Mesodermal cell (in vitro differentiated cells): ENCODE measurements at regions not wholly inside any gene's neighbourhood (a gene's known extent, or its start where the extent isn't known, plus 50 kb on each side); places are given as distances from the start of the nearest gene placed in this dataset.

Experiments used
- H3K27ac ChIP-seq: 2 replicates; pipeline ENCODE4 v1.7.0; 2013; ENCODE audit warnings: mild to moderate bottlenecking, low read depth, low read length, moderate library complexity; ENCODE audit not compliant: severe bottlenecking
- H3K36me3 ChIP-seq: 2 replicates; pipeline ENCODE4 v1.7.1; 2013; ENCODE audit warnings: mild to moderate bottlenecking, low read length, moderate library complexity; ENCODE audit not compliant: control insufficient read depth, insufficient read depth
- H3K4me1 ChIP-seq: one replicate; pipeline ENCODE4 v1.7.1; 2013; ENCODE audit warnings: mild to moderate bottlenecking, low read length; ENCODE audit not compliant: insufficient read depth, control insufficient read depth, poor library complexity, severe bottlenecking
- H3K4me3 ChIP-seq: 2 replicates; pipeline ENCODE4 v1.7.0; 2013; ENCODE audit warnings: low read length, control low read depth, mild to moderate bottlenecking; ENCODE audit not compliant: insufficient read depth, poor library complexity, severe bottlenecking; ENCODE audit errors: extremely low read depth
- H3K9me3 ChIP-seq: 2 replicates; pipeline ENCODE4 v1.7.1; 2013; ENCODE audit warnings: mild to moderate bottlenecking, low read length, moderate library complexity; ENCODE audit not compliant: control insufficient read depth
- WGBS, 2 experiments: methylation state at CpG; one replicate each; pipeline ENCODE4 v1.1.5; 2013; ENCODE audit warnings: missing lambda C conversion rate in 2 of 2; ENCODE audit not compliant: insufficient coverage in 2 of 2; 5-methylcytosine and 5-hydroxymethylcytosine counted together

DNA sequence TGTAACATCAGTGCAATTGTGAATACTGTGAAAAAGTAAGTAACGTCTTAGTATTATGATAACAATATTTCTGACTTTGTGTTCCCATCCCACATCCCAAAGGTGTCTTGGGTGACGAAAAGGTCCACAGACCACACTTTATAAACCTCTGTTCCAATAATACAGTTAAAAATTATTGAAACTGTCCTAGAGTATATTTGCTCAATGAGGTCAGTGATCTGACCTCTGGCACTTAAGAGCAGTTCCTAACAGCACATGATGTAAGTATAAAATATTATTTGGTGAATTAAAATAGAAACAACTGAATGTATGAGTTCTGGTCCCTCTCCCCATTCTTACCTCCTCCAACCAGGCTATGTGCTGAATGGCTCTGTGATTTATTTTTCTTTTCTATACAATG lies 566.4 kb upstream of the MMS22L start:
- Histone ChIP-seq H3K4me1 (no peaks in the 10 kb centered on the region), H3K4me3 (no peak overlapping the region), H3K27ac (no peak overlapping the region), H3K9me3 (no peaks in the 10 kb centered on the region), H3K36me3 (no peaks in the 10 kb centered on the region)
- no CpG with 5 or more reads among the region's 2 CpGs for WGBS, 2 experiments

GRCh38 chr6:97850458-97851212 lies 567.6 kb upstream of the MMS22L start:
- H3K4me3 ChIP-seq: no peak overlapping the region
- no peaks in the 10 kb centered on the region for H3K9me3 ChIP-seq
- WGBS, 2 experiments: 36 to 56% methylated on average over 3 to 4 of the region's 5 CpGs
- H3K27ac ChIP-seq: no peak overlapping the region
- H3K4me1 ChIP-seq: no peaks in the 10 kb centered on the region
- no peaks in the 10 kb centered on the region for H3K36me3 ChIP-seq

- Histone ChIP-seq H3K4me1 (no peaks in the 10 kb centered on the region), H3K9me3 (no peaks in the 10 kb centered on the region), H3K4me3 (no peak overlapping the region), H3K36me3 (no peaks in the 10 kb centered on the region), H3K27ac (no peak overlapping the region)
Measured at GRCh38 chr6:97863697-97864096, 580.7 kb upstream of the MMS22L start.

- H3K4me3 ChIP-seq: no peak overlapping the region
- 94% methylated on average over 2 of the region's 4 CpGs; no CpG with 5 or more reads in 1 of the 2 experiments for WGBS, 2 experiments
- no peaks in the 10 kb centered on the region for H3K9me3 ChIP-seq
- no peak overlapping the region for H3K27ac ChIP-seq
- H3K4me1 ChIP-seq: no peaks in the 10 kb centered on the region
- no peaks in the 10 kb centered on the region for H3K36me3 ChIP-seq
Measured at GRCh38 chr6:97864366-97864765, 581.4 kb upstream of the MMS22L start.

DNA sequence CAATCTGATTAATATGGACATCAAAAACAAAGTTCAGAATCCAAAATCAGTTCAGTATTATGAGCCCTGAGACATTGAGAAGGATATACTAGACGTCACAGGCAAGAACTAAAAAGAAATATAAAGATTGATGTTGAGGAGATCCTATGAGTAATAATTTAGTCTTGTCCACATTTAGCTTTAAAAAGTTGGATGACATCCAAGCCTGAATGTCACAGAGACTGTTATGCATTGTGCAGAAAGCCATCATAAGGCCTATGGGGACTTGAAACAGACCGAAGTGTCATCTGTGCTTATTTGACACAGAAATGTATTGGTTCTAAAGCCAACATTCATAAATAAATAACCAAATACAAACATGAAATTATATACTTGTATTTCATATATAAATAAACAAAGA lies 581.8 kb upstream of the MMS22L start:
- Histone ChIP-seq H3K9me3 (no peaks in the 10 kb centered on the region), H3K4me1 (no peaks in the 10 kb centered on the region), H3K36me3 (no peaks in the 10 kb centered on the region), H3K27ac (no peak overlapping the region), H3K4me3 (no peak overlapping the region)
- WGBS, 2 experiments: 100% methylated on average over 1 of the region's 2 CpGs; no CpG with 5 or more reads in 1 of the 2 experiments

DNA sequence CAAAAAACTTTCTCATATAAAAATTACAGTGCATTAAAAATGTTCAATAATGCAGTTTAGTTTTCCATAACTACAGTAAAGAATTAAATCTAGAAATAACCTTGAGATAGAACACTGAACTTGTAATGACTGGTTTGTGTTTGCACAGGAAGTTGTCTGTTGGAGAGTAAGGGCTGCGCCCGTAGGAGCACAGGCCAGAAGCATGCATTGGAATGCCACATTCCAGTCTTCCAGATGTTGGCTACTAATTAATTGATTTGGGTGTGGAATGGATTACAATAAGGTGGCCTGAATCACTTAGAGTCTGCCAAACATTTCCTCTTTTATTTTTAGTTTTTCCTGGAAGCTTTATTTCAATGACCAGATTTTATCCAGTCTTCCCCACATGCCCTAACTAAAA lies 582.6 kb upstream of the MMS22L start:
- Histone ChIP-seq H3K36me3 (no peaks in the 10 kb centered on the region), H3K9me3 (no peaks in the 10 kb centered on the region), H3K4me3 (no peak overlapping the region), H3K27ac (no peak overlapping the region), H3K4me1 (no peaks in the 10 kb centered on the region)
- no CpG with 5 or more reads among the region's 2 CpGs for WGBS, 2 experiments

- Histone ChIP-seq H3K36me3 (no peaks in the 10 kb centered on the region), H3K4me3 (no peak overlapping the region), H3K9me3 (no peaks in the 10 kb centered on the region), H3K27ac (no peak overlapping the region), H3K4me1 (no peaks in the 10 kb centered on the region)
- no CpG with 5 or more reads among the region's 2 CpGs for WGBS, 2 experiments
Measured at GRCh38 chr6:97866616-97867015, 583.6 kb upstream of the MMS22L start.

DNA sequence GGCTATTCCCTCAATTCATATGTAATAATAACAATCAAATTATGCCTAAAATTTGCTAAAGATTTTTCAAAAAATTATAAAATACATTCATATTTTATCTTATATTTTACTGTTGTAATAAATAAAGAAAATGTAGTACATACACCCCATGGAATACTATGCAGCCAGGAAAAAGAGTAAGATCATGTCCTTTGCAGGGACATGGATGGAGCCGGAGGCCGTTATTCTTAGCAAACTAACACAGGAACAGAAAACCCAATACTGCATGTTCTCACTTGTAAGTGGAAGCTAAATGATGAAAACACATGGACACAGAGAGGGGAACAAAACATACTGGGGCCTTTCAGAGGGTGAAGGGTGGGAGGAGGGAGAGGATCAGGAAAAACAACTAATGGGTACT lies 584.2 kb upstream of the MMS22L start:
- no CpG with 5 or more reads among the region's 2 CpGs for WGBS, 2 experiments
- no peak overlapping the region for H3K27ac ChIP-seq
- H3K9me3 ChIP-seq: no peaks in the 10 kb centered on the region

DNA sequence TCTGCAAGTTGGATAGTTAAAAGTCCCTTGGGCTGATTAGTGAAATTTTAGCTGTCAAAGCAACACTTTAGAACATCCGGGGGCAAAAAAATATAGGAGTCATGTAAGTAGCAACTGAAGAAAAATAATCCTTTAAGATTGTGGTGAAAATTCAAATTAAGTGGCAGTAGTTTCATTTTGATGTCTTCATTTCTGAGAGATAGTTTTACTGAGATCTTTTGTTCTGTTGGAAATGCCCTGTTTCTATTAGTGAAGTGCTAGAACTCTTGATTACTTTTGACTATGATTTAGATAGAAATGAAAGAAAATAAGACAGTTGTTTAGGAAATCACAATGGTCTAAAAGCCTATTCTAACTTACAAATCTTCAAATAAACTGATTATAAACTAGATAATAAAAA lies 587.3 kb upstream of the MMS22L start:
- Histone ChIP-seq H3K4me1 (no peaks in the 10 kb centered on the region), H3K9me3 (no peaks in the 10 kb centered on the region), H3K36me3 (no peaks in the 10 kb centered on the region), H3K27ac (no peak overlapping the region), H3K4me3 (no peak overlapping the region)
- WGBS, 2 experiments: 0% methylated on average over 1 of the region's 1 CpG

More for the DNA sequence above, 584.2 kb upstream of the MMS22L start:
- Histone ChIP-seq H3K4me3 (no peak overlapping the region), H3K4me1 (no peaks in the 10 kb centered on the region), H3K36me3 (no peaks in the 10 kb centered on the region)

DNA sequence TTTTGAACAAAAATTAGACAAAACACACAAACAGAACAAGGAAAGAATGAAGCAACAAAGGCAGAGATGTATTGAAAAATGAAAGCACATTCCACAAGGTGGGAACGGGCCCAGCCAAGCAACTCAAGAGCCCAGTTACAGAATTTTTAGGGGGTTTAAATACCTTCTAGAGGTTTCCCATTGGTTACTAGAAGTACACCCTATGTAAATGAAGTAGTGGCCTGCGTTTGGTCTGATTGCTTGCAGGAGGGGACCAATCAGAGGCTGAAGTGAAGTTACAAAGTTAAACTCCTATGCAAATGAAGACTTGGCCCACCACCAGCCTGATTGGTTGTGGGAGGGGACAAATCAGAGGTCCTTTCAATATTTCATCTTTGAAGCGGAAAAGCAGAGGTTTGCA lies 593.7 kb upstream of the MMS22L start:
- Histone ChIP-seq H3K9me3 (no peaks in the 10 kb centered on the region), H3K4me3 (no peak overlapping the region), H3K27ac (no peak overlapping the region), H3K4me1 (no peaks in the 10 kb centered on the region), H3K36me3 (no peaks in the 10 kb centered on the region)
- 90% methylated on average over 2 to 3 of the region's 3 CpGs for WGBS, 2 experiments

- Histone ChIP-seq H3K36me3 (no peaks in the 10 kb centered on the region), H3K27ac (no peak overlapping the region), H3K4me3 (no peak overlapping the region), H3K9me3 (no peaks in the 10 kb centered on the region), H3K4me1 (no peaks in the 10 kb centered on the region)
- no CpG with 5 or more reads among the region's 3 CpGs for WGBS, 2 experiments
Measured at GRCh38 chr6:97882755-97883154, 599.7 kb upstream of the MMS22L start.
